ACC112 (cell line): ENCODE measurements at regions not wholly inside any gene's neighbourhood (a gene's known extent, or its start where the extent isn't known, plus 50 kb on each side); places are given as distances from the start of the nearest gene placed in this dataset.

Experiments used
- H2AFZ ChIP-seq: fragments of 200-600 bp; sonication (generic); one replicate; pipeline ENCODE4 v1.6.0; 2017; ENCODE audit warnings: antibody characterized with exemption, low read length; ENCODE audit not compliant: unreplicated experiment
- H3K27ac ChIP-seq: fragments of 200-600 bp; sonication (generic); 2 replicates; pipeline ENCODE4 v1.5.1; 2014; ENCODE audit warnings: low read depth, mild to moderate bottlenecking, antibody characterized with exemption, low read length, moderate library complexity
- H3K27me3 ChIP-seq: fragments of 200-600 bp; sonication (generic); 2 replicates; pipeline ENCODE4 v1.6.1; 2014; ENCODE audit warnings: mild to moderate bottlenecking, antibody characterized with exemption, low read length, moderate library complexity, mixed read lengths; ENCODE audit not compliant: insufficient read depth
- H3K36me3 ChIP-seq: fragments of 200-600 bp; sonication (generic); 2 replicates; pipeline ENCODE4 v1.6.1; 2016; ENCODE audit warnings: mild to moderate bottlenecking, antibody characterized with exemption, low read length, moderate library complexity, mixed read lengths; ENCODE audit not compliant: insufficient read depth
- H3K4me1 ChIP-seq: fragments of 200-600 bp; sonication (generic); one replicate; pipeline ENCODE4 v1.6.1; 2016; ENCODE audit warnings: low read length, mixed read lengths; ENCODE audit not compliant: insufficient read depth, unreplicated experiment, control insufficient read depth
- H3K4me3 ChIP-seq: fragments of 200-600 bp; sonication (generic); 2 replicates; pipeline ENCODE4 v1.5.1; 2014; ENCODE audit warnings: mild to moderate bottlenecking, low read depth, low read length
- H3K79me2 ChIP-seq: fragments of 200-600 bp; sonication (generic); one replicate; pipeline ENCODE4 v1.6.0; 2016; ENCODE audit warnings: low read length; ENCODE audit not compliant: control insufficient read depth, unreplicated experiment, insufficient read depth

DNA sequence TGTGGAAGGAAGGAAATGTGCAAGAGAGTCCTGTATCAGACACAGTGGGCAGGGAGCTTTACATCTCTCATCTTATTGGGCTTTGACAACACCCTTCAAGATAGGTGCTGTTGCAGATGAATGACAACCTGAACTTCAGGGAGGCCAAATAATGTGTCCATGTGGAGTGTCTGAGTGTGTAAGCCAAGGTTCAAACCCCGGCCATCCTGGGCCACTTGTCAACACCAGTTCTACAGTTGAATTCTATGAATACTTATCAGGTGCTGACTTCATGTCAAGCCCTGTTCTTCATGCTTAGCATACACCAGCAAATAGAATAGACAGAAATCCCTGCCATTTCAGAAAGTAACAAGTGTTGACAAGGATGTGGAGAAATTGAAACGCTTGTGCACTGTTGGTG is 354.4 kb downstream of the KCNRG start:
- Histone ChIP-seq H3K27me3 (0 out of 2 replicates have a peak, but pooled peaks cover 3% of the 10 kb centered on the region), H3K79me2 (no peaks in the 10 kb centered on the region), H3K4me3 (no peak overlapping the region), H3K27ac (no peak overlapping the region), H3K36me3 (no peaks in the 10 kb centered on the region), H2AFZ (no peak overlapping the region), H3K4me1 (no peaks in the 10 kb centered on the region)

DNA sequence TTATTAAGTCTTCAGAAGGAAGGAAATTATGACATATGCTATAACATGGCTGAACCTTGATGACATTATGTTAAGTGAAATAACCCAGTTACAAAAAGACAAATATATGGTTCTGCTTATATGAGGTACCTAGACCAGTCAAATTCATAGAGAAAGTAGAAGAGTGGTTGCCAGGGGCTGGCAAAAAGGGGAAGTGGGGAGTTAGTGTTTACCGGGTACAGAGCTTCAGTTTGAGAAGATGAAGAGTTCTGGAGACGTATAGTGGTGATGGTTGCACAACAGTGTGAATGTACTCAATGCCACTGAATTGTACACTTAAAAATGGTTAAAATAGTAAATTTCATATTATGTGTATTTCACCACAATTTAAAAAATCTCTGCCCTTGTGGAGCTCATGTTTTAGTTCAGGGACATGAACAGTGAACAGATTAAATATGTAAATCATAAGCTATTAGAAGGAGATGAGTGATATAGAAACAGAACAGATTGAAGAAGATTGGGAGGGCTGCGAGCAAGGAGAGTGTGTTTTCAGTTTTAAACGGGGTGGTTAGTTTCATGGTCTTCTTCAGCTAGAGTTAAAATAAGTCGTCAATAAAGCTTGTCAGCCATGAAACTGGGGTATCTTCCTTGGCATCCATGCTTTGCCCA is 355.2 kb downstream of the KCNRG start:
- Histone ChIP-seq H3K79me2 (no peaks in the 10 kb centered on the region), H3K27ac (no peak overlapping the region), H2AFZ (no peak overlapping the region), H3K27me3 (0 out of 2 replicates have a peak, but pooled peaks cover 3% of the 10 kb centered on the region), H3K4me1 (no peaks in the 10 kb centered on the region), H3K36me3 (no peaks in the 10 kb centered on the region), H3K4me3 (no peak overlapping the region)

DNA sequence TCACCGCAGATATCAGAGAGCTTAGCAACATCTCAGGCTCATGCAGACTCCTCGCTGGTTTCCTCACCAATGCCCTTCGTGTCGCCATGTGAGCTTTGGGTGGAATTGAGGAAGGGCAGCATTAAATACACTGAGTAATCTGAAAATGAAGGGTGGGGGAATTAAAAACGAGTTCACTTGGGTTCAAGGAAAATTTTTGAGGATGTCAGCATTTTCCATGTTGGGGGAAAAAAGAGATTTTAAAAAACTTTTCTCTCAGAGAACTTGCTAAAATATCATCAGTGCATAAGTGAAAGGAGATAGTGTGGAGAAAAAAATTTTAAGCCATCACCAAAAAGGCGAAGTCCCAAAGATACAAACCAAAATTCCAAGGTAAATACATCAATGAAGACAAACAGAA is 359.3 kb downstream of the KCNRG start:
- H3K4me3 ChIP-seq: no peak overlapping the region
- H3K27ac ChIP-seq: no peak overlapping the region
- no peak overlapping the region for H2AFZ ChIP-seq
- no peaks in the 10 kb centered on the region for H3K79me2 ChIP-seq
- H3K4me1 ChIP-seq: no peaks in the 10 kb centered on the region
- H3K27me3 ChIP-seq: 0 out of 2 replicates have a peak, but pooled peaks cover 3% of the 10 kb centered on the region
- H3K36me3 ChIP-seq: no peaks in the 10 kb centered on the region

DNA sequence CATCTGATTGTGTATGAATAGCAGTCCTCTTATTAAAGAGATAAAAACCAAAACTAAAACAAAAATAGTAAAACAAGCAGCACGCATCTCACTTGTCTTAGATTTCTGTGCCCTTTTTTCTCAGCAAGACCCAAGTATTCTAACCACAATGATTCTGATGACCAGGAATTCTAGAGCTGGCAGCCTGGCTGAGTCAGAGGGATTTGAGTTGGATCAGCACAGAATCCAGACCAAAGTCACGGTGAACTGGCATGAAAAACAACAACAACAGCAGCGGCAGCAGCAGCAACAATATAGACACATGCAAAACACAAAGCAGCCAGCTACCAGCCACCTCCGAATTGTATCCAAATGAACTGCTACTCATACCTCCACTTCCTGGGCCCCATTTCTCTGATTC is 360.5 kb downstream of the KCNRG start:
- no peak overlapping the region for H3K27ac ChIP-seq
- H3K36me3 ChIP-seq: no peaks in the 10 kb centered on the region
- H3K79me2 ChIP-seq: no peaks in the 10 kb centered on the region
- H3K27me3 ChIP-seq: no peaks in the 10 kb centered on the region
- H2AFZ ChIP-seq: no peak overlapping the region
- no peaks in the 10 kb centered on the region for H3K4me1 ChIP-seq
- H3K4me3 ChIP-seq: no peak overlapping the region

DNA sequence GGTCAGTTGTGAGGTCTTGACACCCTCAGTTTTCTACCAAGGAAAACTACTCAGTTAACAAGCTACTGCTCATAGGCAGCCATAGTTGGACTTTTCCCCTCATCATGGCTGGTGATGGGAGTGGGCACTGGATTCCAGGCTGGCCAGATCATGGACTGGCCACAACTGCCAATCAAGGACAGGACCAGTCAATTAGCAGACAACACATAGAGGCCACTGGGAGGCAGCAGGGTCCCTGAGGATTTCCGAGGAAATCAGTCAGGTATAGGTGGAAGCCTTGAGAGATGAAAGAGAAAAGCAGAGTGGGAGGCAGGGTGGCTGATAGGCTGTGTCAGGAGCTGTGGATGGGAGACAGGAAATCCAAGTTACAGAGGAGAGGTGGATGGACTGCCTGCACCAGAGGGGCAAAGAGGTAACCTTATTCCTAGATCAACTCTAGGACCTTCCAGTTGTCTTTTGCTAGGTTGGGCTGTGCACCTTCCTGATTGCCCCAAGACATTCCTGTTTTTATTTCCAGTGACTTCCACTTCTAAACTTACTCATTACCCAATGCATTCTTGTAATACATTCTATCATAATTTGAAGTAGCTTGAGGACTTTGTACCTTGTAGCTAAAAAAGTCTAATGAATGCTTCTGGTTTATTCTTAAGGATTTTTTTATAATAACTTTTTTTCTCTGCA is 361.8 kb downstream of the KCNRG start:
- no peaks in the 10 kb centered on the region for H3K79me2 ChIP-seq
- H3K27me3 ChIP-seq: no peaks in the 10 kb centered on the region
- H3K27ac ChIP-seq: no peak overlapping the region

DNA sequence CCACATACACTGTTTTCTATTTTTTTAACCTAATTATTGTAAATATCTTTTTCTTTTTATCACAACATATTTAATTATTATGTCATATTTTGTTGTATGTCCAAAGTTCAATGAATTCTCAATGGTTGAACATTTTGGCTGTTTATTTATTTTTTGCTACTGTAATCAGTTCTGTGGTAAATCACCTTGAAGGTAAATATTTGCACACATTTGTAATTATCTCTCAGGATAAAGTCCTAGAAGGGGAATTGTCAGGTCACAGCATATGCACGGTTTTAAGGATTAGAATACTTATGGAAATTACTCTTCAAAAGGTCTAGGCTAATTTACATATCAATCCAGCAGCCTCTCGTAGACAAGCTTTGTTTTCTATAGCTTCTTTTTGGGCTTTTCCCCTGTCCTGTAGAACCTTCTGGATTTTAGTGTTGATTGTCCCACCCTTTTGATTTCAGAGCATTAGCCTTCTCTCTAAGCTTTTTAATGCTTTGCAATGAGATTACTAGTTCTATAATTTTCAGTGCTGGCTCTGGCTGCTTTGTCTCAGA is 362.6 kb downstream of the KCNRG start:
- no peaks in the 10 kb centered on the region for H3K4me1 ChIP-seq
- no peak overlapping the region for H3K4me3 ChIP-seq
- no peaks in the 10 kb centered on the region for H3K79me2 ChIP-seq
- H3K36me3 ChIP-seq: no peaks in the 10 kb centered on the region
- no peak overlapping the region for H3K27ac ChIP-seq
- H2AFZ ChIP-seq: no peak overlapping the region
- no peaks in the 10 kb centered on the region for H3K27me3 ChIP-seq

More for the DNA sequence above, 361.8 kb downstream of the KCNRG start:
- H2AFZ ChIP-seq: no peak overlapping the region
- no peak overlapping the region for H3K4me3 ChIP-seq
- no peaks in the 10 kb centered on the region for H3K4me1 ChIP-seq
- H3K36me3 ChIP-seq: no peaks in the 10 kb centered on the region

DNA sequence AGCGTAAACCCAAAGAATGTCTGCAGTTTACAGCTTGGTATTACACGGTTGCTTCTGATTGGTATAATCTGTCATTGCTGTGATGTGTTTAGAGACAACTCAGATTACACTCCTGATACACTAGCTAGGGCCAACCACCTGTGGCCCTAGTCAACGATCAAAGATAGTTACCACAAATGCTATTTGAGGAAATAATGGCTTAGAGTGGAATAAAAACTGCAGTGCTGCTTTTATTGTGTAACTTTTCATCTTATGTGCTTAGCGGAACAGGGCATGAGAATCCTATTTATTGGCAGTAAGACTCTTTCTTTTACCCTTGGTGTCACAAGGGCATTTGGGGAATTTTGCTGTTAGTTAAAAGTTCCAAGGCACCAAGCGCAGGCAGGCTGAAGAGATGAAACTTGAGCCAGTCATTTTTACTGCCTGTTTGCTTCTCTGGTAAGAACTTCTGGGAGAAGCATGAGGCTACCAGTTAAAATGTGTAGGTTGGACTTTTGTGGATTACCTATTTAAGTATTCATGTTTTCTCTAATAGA is 363.3 kb downstream of the KCNRG start:
- no peak overlapping the region for H3K27ac ChIP-seq

DNA sequence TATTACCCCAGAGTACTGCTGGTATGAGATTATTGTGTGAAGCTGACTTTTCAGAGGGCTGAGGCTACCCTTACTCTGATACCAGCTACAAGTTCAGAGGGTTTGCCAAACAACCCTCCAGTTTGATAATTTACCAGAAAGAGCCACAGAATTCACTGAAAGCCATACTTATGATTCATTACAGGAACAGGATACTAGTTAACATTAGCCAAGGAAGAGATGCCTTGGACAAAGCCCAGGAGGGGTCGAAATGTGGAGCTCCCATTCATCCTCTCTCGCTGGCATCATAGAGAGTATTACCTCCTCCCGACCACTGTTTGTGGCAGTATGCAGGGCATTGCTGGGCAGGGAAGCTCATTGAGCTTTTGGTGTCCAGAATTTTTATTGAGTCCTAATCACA is 364.3 kb downstream of the KCNRG start:
- Histone ChIP-seq H3K79me2 (no peaks in the 10 kb centered on the region), H3K4me3 (no peak overlapping the region), H3K4me1 (no peaks in the 10 kb centered on the region), H3K27me3 (no peaks in the 10 kb centered on the region), H3K36me3 (no peaks in the 10 kb centered on the region), H2AFZ (no peak overlapping the region), H3K27ac (no peak overlapping the region)

More for the DNA sequence above, 363.3 kb downstream of the KCNRG start:
- no peaks in the 10 kb centered on the region for H3K4me1 ChIP-seq
- no peak overlapping the region for H3K4me3 ChIP-seq
- no peaks in the 10 kb centered on the region for H3K36me3 ChIP-seq
- no peaks in the 10 kb centered on the region for H3K27me3 ChIP-seq
- H3K79me2 ChIP-seq: no peaks in the 10 kb centered on the region
- no peak overlapping the region for H2AFZ ChIP-seq

DNA sequence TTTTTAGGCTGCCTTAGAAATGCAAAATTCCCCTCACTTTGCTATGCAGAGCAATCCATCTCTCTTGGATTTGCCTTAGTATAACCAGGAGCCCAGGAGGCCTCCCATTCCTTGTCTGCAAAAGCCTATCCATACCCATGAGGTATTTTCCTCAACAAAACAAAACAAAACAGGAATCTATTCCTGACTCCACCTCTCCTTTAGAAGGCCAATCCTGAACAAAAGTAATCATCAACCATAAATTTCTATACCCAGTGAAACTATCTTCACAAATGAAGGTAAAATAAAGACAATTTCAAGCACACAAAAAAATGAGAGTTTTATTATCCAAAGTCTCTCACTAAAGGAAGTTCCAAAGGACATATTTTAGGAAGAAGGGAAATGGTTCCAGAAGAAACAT is 365.7 kb downstream of the KCNRG start:
- Histone ChIP-seq H3K27me3 (no peaks in the 10 kb centered on the region), H3K27ac (no peak overlapping the region), H3K4me1 (no peaks in the 10 kb centered on the region), H3K36me3 (no peaks in the 10 kb centered on the region), H2AFZ (no peak overlapping the region), H3K4me3 (no peak overlapping the region), H3K79me2 (no peaks in the 10 kb centered on the region)

DNA sequence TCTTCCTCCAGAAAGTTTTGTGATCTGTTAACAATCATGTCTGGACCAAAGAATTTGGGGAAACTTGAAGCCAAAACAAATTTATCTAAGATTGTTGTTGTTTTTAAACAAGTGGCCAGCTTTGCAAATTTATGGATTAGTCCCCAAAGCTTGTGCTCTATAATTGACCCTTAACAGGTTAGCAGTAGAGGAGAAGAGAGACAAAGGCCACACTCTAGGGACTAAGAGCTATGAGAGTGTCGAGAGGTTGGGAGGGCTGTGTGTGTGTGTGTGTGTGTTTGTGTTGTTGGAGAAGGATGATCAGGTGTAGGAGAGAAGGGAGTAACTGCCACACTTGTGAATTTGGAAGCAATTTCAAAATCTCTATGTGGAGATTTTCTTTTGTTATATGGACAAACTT is 367.3 kb downstream of the KCNRG start:
- Histone ChIP-seq H3K36me3 (no peaks in the 10 kb centered on the region), H3K4me3 (no peak overlapping the region), H3K27me3 (no peaks in the 10 kb centered on the region), H3K4me1 (no peaks in the 10 kb centered on the region), H2AFZ (no peak overlapping the region), H3K27ac (no peak overlapping the region), H3K79me2 (no peaks in the 10 kb centered on the region)

DNA sequence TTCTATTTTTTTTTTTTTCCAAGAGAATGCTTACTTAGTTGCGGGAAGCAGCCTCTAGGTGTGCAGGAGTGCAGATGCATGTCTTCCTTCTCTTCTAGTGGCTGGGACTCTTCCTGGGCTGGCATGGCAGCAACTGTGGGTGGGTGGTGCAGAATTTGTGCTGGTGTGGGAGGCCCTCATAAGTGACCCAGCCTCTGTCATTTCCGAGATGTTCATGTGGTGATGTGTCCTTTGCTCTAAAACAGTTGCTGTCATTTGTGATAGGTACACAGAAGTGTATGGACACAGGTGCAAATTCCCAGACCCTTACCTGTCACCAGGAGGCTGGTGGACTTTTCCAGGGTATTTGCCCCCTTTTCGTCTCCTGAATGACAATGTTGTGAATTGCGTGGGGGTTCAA is 367.7 kb downstream of the KCNRG start:
- Histone ChIP-seq H3K4me3 (no peak overlapping the region), H3K27ac (no peak overlapping the region), H3K27me3 (no peaks in the 10 kb centered on the region), H2AFZ (no peak overlapping the region), H3K79me2 (no peaks in the 10 kb centered on the region), H3K36me3 (no peaks in the 10 kb centered on the region), H3K4me1 (no peaks in the 10 kb centered on the region)
